GM20000 (cell line): ENCODE measurements at regions not wholly inside any gene's neighbourhood (a gene's known extent, or its start where the extent isn't known, plus 50 kb on each side); places are given as distances from the start of the nearest gene placed in this dataset.

Experiments
- DNase-seq: peaks from one replicate; pipeline ENCODE4 v3.0.0; 2012; ENCODE audit warnings: low spot score
- CTCF ChIP-seq: IDR thresholded peaks from 2 replicates; pipeline ENCODE4 v1.5.1; 2012; ENCODE audit warnings: mild to moderate bottlenecking, control low read depth; ENCODE audit errors: extremely low read depth, missing control alignments

GRCh38 chr2:208642125-208642779 is 235.7 kb downstream of the PTH2R start:
- no peak for TF ChIP-seq CTCF
- DNase-seq: no peak

- DNase-seq: no peak
- TF ChIP-seq CTCF: no peak
Measured at GRCh38 chr2:208643145-208643544, 236.6 kb downstream of the PTH2R start.

GRCh38 chr2:208645226-208645625 is 238.6 kb downstream of the PTH2R start:
- no peak for TF ChIP-seq CTCF
- no peak for DNase-seq

GRCh38 chr2:208648368-208648767 is 241.8 kb downstream of the PTH2R start:
- no peak for DNase-seq
- TF ChIP-seq CTCF: no peak

- DNase-seq: no peak
- TF ChIP-seq CTCF: no peak
Measured at GRCh38 chr2:208653383-208653782, 246.8 kb downstream of the PTH2R start.

GRCh38 chr2:208654056-208654455 is 247.5 kb downstream of the PTH2R start:
- TF ChIP-seq CTCF: no peak
- DNase-seq: no peak

GRCh38 chr2:208657468-208657867 is 250.9 kb downstream of the PTH2R start:
- DNase-seq: no peak
- TF ChIP-seq CTCF: no peak
